SH-SY5Y (cell line): ENCODE measurements at regions not wholly inside any gene's neighbourhood (a gene's known extent, or its start where the extent isn't known, plus 50 kb on each side); places are given as distances from the start of the nearest gene placed in this dataset.

ENCODE experiments used
- GATA2 ChIP-seq: IDR thresholded peaks from 2 replicates; pipeline ENCODE4 v1.6.1; 2011; ENCODE audit warnings: mild to moderate bottlenecking, low read depth, low read length
- GATA3 ChIP-seq: IDR thresholded peaks from 2 replicates; pipeline ENCODE4 v1.6.1; 2011; ENCODE audit warnings: low read depth, mild to moderate bottlenecking, low read length, moderate library complexity

GRCh38 chr17:77857306-77857555 lies 101.3 kb upstream of the TNRC6C start:
- no peak for TF ChIP-seq GATA2
- no peak for TF ChIP-seq GATA3
